ENCODE measurements at regions not wholly inside any gene's neighbourhood (a gene's known extent, or its start where the extent isn't known, plus 50 kb on each side); places are given as distances from the start of the nearest gene placed in this dataset.

- Histone ChIP-seq H3K4me3 (no peak overlapping the region), H3K79me2 (ENCODE audit: control insufficient read depth, insufficient read depth, low read length) (no peaks in the 10 kb centered on the region), H3K4me1 (replicated peaks in 1 of 2; ENCODE audit: control insufficient read depth in 2 of 2, insufficient read depth in 2 of 2, low read length in 2 of 2) (peaks cover 8 to 48% of the 10 kb centered on the region in 2 experiments; a peak in 4 of 5 replicates), H3K36me3 (ENCODE audit: control insufficient read depth, insufficient read depth, low read length) (no peaks in the 10 kb centered on the region), H3K27ac (ENCODE audit: extremely low read depth, low read depth, low read length) (no peak overlapping the region), H3K9me3 (replicated peaks; ENCODE audit: control insufficient read depth, insufficient read depth, low read depth, low read length) (no peaks in the 10 kb centered on the region; the same call in 1 of the 2 replicates), H3K9me1 (ENCODE audit: control insufficient read depth, insufficient read depth, low read length) (no peaks in the 10 kb centered on the region), H3K27me3 (ENCODE audit: control insufficient read depth in 2 of 2, insufficient read depth in 2 of 2, low read length in 2 of 2) (no peaks in the 10 kb centered on the region), H4K20me1 (replicated peaks; ENCODE audit: control insufficient read depth, insufficient read depth, low read length) (no peaks in the 10 kb centered on the region), H3K4me2 (ENCODE audit: insufficient read depth, low read length) (no peak overlapping the region), H3K9ac (ENCODE audit: insufficient read depth in 1 of 2, low read depth in 2 of 2, low read length in 2 of 2) (no peak overlapping the region), H2AFZ (ENCODE audit: low read depth, low read length) (peak overlapping the region; percentile 95)
- ATAC-seq, result peak; percentile 32
- FAIRE-seq, result peak; percentile 56
- ChIA-PET CTCF (ENCODE audit: low intra/inter-chr PET ratio) (no interaction called here), POLR2A (no interaction called here)
- no peak for DNase-seq (ENCODE audit: extremely low read depth in 1 of 4, low spot score in 3 of 4)
- WGBS (ENCODE audit: insufficient coverage, low coverage, missing lambda C conversion rate), result 73% methylated on average over 1 of the region's 1 CpG
- intact Hi-C loops (cut with micrococcal nuclease) (no loop called here), in situ Hi-C loops (cut with MboI) (no loop called here)
- no TSS peak for BruUV-seq (replicated peaks)
- TF ChIP-seq ARNT (IDR thresholded peaks at IDR 0.05), result no peak
- no peak for TF ChIP-seq FOSL1 (tag; conservative IDR thresholded peaks at IDR 0.05)
- peak; percentile 65; the same call in 1 of the 2 replicates for TF ChIP-seq ZNF311 (CRISPR knock-in tag; IDR thresholded peaks at IDR 0.05)
- TF ChIP-seq L3MBTL2 (IDR thresholded peaks at IDR 0.05), result peak; percentile 92
- TF ChIP-seq E2F6 (IDR thresholded peaks at IDR 0.05; ENCODE audit: borderline replicate concordance in 1 of 2, extremely low read depth in 1 of 2, insufficient read depth in 1 of 2, insufficient read length in 1 of 2, low read depth in 1 of 2, low read length in 1 of 2, poor library complexity in 1 of 2, severe bottlenecking in 1 of 2), result peak; percentile 49 to 82
- peak; percentile 64; the same call in 1 of the 2 replicates for TF ChIP-seq ZNF592 (IDR thresholded peaks at IDR 0.05)
These were observed 252.6 kb upstream of the CITED2 start for GRCh38 chr6:139627091-139627490.

Data from K562 (cell line).